Adrenal gland (tissue), 5 donors: ENCODE measurements at regions not wholly inside any gene's neighbourhood (a gene's known extent, or its start where the extent isn't known, plus 50 kb on each side); places are given as distances from the start of the nearest gene placed in this dataset.

ENCODE experiments used
- CTCF ChIP-seq, 6 experiments: fragments of 450-650 bp in 4 of 6; fragments of 200-600 bp in 2 of 6; sonication (generic) in 1 of 6; IDR thresholded peaks; 1 replicate in 5 of 6; 2 replicates in 1 of 6; pipeline versions ENCODE4 v1.5.1 to v1.8.0; 2016 to 2021; ENCODE audit warnings: antibody characterized with exemption in 6 of 6, mild to moderate bottlenecking in 2 of 6, moderate library complexity in 1 of 6
- POLR2A ChIP-seq, 2 donors: fragments of 450-650 bp; IDR thresholded peaks; one replicate each; pipeline ENCODE4 v1.6.1; 2017; ENCODE audit warnings: antibody characterized with exemption in 2 of 2, mild to moderate bottlenecking in 2 of 2, moderate library complexity in 1 of 2
- donor health status: DM: no; HTN: no; CAD: no.

- TF ChIP-seq POLR2A (IDR thresholded peaks at IDR 0.05): no peak
- no peak for TF ChIP-seq CTCF (IDR thresholded peaks at IDR 0.05)
These were observed 438.9 kb upstream of the PODXL start for GRCh38 chr7:131995324-131995723.
